ENCODE measurements at regions not wholly inside any gene's neighbourhood (a gene's known extent, or its start where the extent isn't known, plus 50 kb on each side); places are given as distances from the start of the nearest gene placed in this dataset.
"Not testable (repeated sequence)": the region's sequence is repeated elsewhere in the genome, so short reads cannot be mapped to it uniquely, and the experiment has no call there.

GRCh38 chr14:105734241-105734640, 207.9 kb downstream of the TMEM121 start:
- DNase-seq (ENCODE audit: low spot score) = not testable (repeated sequence)

GRCh38 chr14:105736331-105736730, 209.9 kb downstream of the TMEM121 start:
- DNase-seq (ENCODE audit: low spot score) = not testable (repeated sequence)

- DNase-seq (ENCODE audit: low spot score) = no peak
Observed at GRCh38 chr14:105737504-105738246, 211.3 kb downstream of the TMEM121 start.

DNA sequence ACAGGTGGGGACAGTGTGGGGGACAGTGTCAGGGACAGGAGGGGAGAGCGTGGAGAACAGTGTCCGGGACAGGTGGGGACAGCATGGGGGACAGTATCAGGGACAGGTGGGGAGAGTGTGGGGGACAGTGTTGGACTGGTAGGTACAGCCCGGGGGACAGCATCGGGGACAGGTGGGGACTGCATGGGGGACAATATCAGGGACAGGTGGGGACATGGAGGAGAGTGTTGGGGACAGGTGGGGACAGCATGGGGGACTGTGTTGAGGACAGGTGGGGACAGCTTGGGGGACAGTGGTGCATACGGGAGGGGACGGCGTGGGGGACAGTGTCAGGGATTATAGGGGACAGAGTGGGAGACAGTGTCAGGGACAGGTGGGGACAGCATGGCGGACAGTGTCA, 212.3 kb downstream of the TMEM121 start:
- DNase-seq (ENCODE audit: low spot score) = no peak

- DNase-seq (ENCODE audit: low spot score) = no peak
Observed at GRCh38 chr14:105739331-105740102, 213.1 kb downstream of the TMEM121 start.

GRCh38 chr14:105740272-105740671, 213.9 kb downstream of the TMEM121 start:
- DNase-seq (ENCODE audit: low spot score) = not testable (repeated sequence)

- DNase-seq (ENCODE audit: low spot score) = not testable (repeated sequence)
Observed at GRCh38 chr14:105740961-105741360, 214.6 kb downstream of the TMEM121 start.

- DNase-seq (ENCODE audit: low spot score) = not testable (repeated sequence)
Observed at GRCh38 chr14:105741707-105742530, 215.5 kb downstream of the TMEM121 start.

DNA sequence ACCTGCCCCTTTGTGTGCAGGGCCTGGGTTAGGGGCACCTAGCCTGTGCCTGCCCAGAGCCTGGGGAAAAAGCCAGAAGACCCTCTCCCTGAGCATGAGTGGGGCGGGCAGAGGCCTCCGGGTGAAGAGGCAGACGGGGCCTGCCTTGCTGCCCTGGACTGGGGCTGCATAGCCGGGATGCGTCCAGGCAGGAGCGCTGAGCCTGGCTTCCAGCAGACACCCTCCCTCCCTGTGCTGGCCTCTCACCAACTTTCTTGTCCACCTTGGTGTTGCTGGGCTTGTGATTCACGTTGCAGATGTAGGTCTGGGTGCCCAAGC, 216.1 kb downstream of the TMEM121 start:
- no peak for DNase-seq (ENCODE audit: low spot score)

DNA sequence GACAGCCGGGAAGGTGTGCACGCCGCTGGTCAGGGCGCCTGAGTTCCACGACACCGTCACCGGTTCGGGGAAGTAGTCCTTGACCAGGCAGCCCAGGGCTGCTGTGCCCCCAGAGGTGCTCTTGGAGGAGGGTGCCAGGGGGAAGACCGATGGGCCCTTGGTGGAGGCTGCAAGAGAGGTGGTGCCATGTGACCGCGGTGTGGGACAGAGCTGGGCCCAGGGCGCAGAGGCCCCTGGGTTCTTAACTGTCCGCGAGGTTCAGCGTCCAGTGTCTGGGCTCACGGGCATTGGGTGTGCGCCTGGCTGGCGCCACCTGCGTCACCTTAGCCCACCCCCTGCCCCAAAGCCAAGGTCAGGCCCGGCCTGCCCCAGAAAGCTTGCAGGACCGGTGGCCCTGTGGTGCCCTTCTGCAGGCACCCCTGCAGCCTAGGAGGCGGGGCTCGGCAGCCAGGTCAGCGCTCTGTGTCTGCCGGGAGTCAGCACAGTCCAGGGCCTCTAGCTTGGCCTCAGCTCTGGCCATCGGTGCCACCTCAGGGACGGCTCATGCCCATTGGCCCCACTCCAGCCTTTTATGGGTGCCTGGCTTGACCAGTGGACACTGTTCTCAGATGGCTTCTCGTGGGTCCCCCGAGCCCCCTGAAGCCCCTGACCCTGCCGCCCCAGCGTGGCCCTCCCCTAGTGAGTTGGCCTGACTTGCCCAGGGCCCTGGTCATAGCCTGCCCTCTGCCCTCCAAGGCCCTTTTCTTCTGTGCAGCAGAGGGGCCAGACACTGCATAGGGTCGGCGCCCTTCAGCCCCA, 216.7 kb downstream of the TMEM121 start:
- not testable (repeated sequence) for DNase-seq (ENCODE audit: low spot score)

- DNase-seq (ENCODE audit: low spot score) = not testable (repeated sequence)
Observed at GRCh38 chr14:105744213-105744787, 217.9 kb downstream of the TMEM121 start.

- DNase-seq (ENCODE audit: low spot score) = no peak
Observed at GRCh38 chr14:105745433-105746123, 219.2 kb downstream of the TMEM121 start.

- DNase-seq (ENCODE audit: low spot score) = no peak
Observed at GRCh38 chr14:105746124-105746514, 219.7 kb downstream of the TMEM121 start.

GRCh38 chr14:105746800-105747502, 220.6 kb downstream of the TMEM121 start:
- DNase-seq (ENCODE audit: low spot score) = not testable (repeated sequence)

DNA sequence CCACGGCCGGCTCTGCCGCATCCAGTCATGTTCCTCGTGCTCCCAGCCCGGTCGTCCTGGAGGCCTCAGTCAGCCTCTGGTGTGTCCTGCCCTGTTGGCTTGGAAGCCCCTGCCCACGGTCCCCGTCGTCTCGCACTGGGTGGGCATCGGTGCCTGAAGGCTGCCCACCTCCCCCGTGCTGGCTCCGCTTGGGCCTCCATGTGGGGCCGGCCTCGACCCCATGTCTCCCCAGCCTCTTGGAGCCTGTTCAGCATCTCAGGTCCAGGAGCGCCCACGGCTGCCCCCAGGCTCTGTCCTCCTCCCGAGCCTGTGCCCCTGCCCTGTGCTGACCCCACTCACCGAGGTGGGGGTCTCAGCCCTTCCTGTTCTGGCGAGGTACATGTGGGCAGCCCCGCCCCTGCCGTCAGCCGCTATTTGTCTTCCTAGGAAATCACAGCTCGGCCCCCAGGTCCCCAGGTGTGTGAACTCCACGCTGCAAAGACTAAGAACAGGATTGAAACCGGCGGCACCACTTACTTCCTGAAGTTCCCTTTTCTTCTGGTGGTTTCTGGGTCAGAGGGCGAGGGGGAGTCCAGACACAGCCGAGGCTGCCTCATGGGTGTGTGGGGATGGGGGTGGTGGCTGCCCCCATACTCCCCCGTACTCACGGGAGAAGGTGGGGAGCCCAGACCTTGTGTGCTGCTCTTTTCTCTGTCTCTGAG, 221.3 kb downstream of the TMEM121 start:
- DNase-seq (ENCODE audit: low spot score) = not testable (repeated sequence)

DNA sequence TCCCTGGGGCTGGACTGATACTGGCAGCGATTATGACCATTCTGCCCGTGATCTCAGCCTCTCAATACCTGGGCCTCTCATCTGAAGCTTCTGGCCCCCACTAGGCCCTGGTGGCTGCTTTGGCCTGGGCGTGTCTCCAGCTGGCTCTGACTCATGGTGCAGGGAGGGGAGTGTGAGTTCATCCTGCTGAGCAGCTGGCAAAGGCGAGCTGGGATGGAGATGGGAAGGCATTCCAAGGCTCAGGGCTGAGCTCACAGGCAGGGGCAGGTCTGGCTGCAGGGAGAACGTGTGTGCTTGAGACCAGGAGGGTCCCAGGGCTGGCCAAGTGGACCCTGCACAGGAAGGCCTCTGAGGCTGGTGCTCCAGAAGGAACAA, 221.8 kb downstream of the TMEM121 start:
- no peak for DNase-seq (ENCODE audit: low spot score)

GRCh38 chr14:105748710-105749109, 222.3 kb downstream of the TMEM121 start:
- DNase-seq (ENCODE audit: low spot score) = not testable (repeated sequence)

- DNase-seq (ENCODE audit: low spot score) = not testable (repeated sequence)
Observed at GRCh38 chr14:105749870-105750541, 223.6 kb downstream of the TMEM121 start.
